B cell (primary cell): ENCODE measurements at regions not wholly inside any gene's neighbourhood (a gene's known extent, or its start where the extent isn't known, plus 50 kb on each side); places are given as distances from the start of the nearest gene placed in this dataset.

Experiments used
- ATAC-seq: fragments of 200-7000 bp; cut with Tn5 transposase; one replicate; pipeline ENCODE4 v1.10.0; 2021; ENCODE audit warnings: low read depth, mild to moderate bottlenecking, moderate number of reproducible peaks, moderate library complexity
- CTCF ChIA-PET: fragments of 350-600 bp; sonication (Branson Sonifier 250); formaldehyde crosslinking; loops from one replicate; lab custom pipeline; 2021; ENCODE audit warnings: antibody characterized with exemption, inconsistent platforms; lab: Charles Lee
- POLR2A ChIA-PET: fragments of 350-600 bp; sonication (Branson Sonifier 250); formaldehyde crosslinking; loops from one replicate; lab custom pipeline; 2021; ENCODE audit warnings: antibody characterized with exemption; lab: Charles Lee
- DNase-seq: peaks from one replicate; pipeline ENCODE4 v3.0.0; 2013
- H2AFZ ChIP-seq: 2 replicates; pipeline ENCODE4 v1.6.1; 2012; ENCODE audit warnings: mild to moderate bottlenecking, low read depth, low read length; ENCODE audit not compliant: insufficient read depth, poor library complexity, severe bottlenecking
- H3K27ac ChIP-seq, 2 donors: 1 replicate in 1 of 2; 2 replicates in 1 of 2; pipeline ENCODE4 v1.5.1; 2012 to 2013; ENCODE audit warnings: low read length in 2 of 2, mild to moderate bottlenecking in 2 of 2, moderate library complexity in 1 of 2
- H3K27me3 ChIP-seq, 4 experiments: fragments of 200-600 bp in 1 of 4; sonication (generic) in 1 of 4; replicated peaks in 1 of 4; 1 replicate in 2 of 4; 2 replicates in 2 of 4; pipeline versions ENCODE4 v1.6.1 to v1.7.0; 2013 to 2016; ENCODE audit warnings: low read length in 3 of 4, mild to moderate bottlenecking in 2 of 4, mixed read lengths in 1 of 4, moderate library complexity in 1 of 4; ENCODE audit not compliant: insufficient read depth in 4 of 4, control insufficient read depth in 3 of 4; ENCODE audit errors: control extremely low read depth in 1 of 4
- H3K36me3 ChIP-seq, 2 experiments: replicated peaks in 1 of 2; 1 replicate in 1 of 2; 2 replicates in 1 of 2; pipeline versions ENCODE4 v1.6.1 to v1.7.1; 2013; ENCODE audit warnings: low read length in 1 of 2; ENCODE audit not compliant: insufficient read depth in 2 of 2, control insufficient read depth in 1 of 2; ENCODE audit errors: control extremely low read depth in 1 of 2, extremely low read depth in 1 of 2
- H3K4me1 ChIP-seq, 2 donors: fragments of 200-600 bp in 1 of 2; sonication (generic) in 1 of 2; 1 replicate in 1 of 2; 2 replicates in 1 of 2; pipeline versions ENCODE4 v1.5.1 to v1.6.1; 2013 to 2017; ENCODE audit warnings: low read length in 2 of 2; ENCODE audit not compliant: control insufficient read depth in 2 of 2, insufficient read depth in 2 of 2
- H3K4me2 ChIP-seq: replicated peaks from 2 replicates; pipeline ENCODE3; 2012; ENCODE audit warnings: mild to moderate bottlenecking, low read depth, low read length; ENCODE audit not compliant: poor library complexity, severe bottlenecking
- H3K4me3 ChIP-seq, 5 experiments: fragments of 200-600 bp in 1 of 5; sonication (generic) in 1 of 5; 1 replicate in 3 of 5; 2 replicates in 2 of 5; pipeline versions ENCODE4 v1.5.1 to v1.7.0; 2011 to 2016; ENCODE audit warnings: low read length in 4 of 5, mild to moderate bottlenecking in 4 of 5, low read depth in 2 of 5, control low read depth in 1 of 5, moderate library complexity in 1 of 5; ENCODE audit not compliant: insufficient read depth in 1 of 5; ENCODE audit errors: control extremely low read depth in 1 of 5, extremely low read depth in 1 of 5
- H3K79me2 ChIP-seq: fragments of 200-600 bp; sonication (generic); one replicate; pipeline ENCODE4 v1.6.0; 2016; ENCODE audit warnings: low read length; ENCODE audit not compliant: control insufficient read depth, insufficient read depth
- H3K9ac ChIP-seq: fragments of 200-600 bp; sonication (generic); 2 replicates; pipeline ENCODE4 v1.6.1; 2017; ENCODE audit warnings: mild to moderate bottlenecking, low read length, moderate library complexity
- H3K9me3 ChIP-seq, 3 donors: one replicate each; pipeline versions ENCODE4 v1.6.1 to v1.7.1; 2013; ENCODE audit warnings: low read length in 2 of 3; ENCODE audit not compliant: control insufficient read depth in 2 of 3, insufficient read depth in 1 of 3; ENCODE audit errors: control extremely low read depth in 1 of 3
- H4K20me1 ChIP-seq: 2 replicates; pipeline ENCODE4 v1.6.0; 2012; ENCODE audit warnings: mild to moderate bottlenecking, low read length; ENCODE audit not compliant: insufficient read depth, control insufficient read depth, poor library complexity, severe bottlenecking
- H3K27ac Mint-ChIP-seq: one replicate; pipeline ENCODE4 v1.8.0; 2021; ENCODE audit warnings: mixed read lengths
- H3K27me3 Mint-ChIP-seq: one replicate; pipeline ENCODE4 v1.8.0; 2021; ENCODE audit warnings: mixed read lengths
- H3K4me1 Mint-ChIP-seq: one replicate; pipeline ENCODE4 v1.8.0; 2021; ENCODE audit warnings: mixed read lengths
- H3K4me3 Mint-ChIP-seq: one replicate; pipeline ENCODE4 v1.8.0; 2021; ENCODE audit warnings: mixed read lengths
- H3K9me3 Mint-ChIP-seq: one replicate; pipeline ENCODE4 v1.8.0; 2022; ENCODE audit warnings: mixed read lengths; ENCODE audit not compliant: insufficient read depth
- CTCF ChIP-seq: fragments of 200-600 bp; IDR thresholded peaks from one replicate; pipeline ENCODE4 v1.8.0; 2022; ENCODE audit warnings: antibody characterized with exemption, mild to moderate bottlenecking
- EZH2 ChIP-seq: IDR thresholded peaks from 2 replicates; pipeline ENCODE4 v1.6.1; 2012; ENCODE audit warnings: borderline replicate concordance, low read depth, mild to moderate bottlenecking, moderate library complexity, low read length; ENCODE audit not compliant: insufficient read depth, poor library complexity, severe bottlenecking
- WGBS: methylation state at CpG from one replicate; pipeline ENCODE4 v1.1.5; 2013; ENCODE audit warnings: missing lambda C conversion rate; ENCODE audit not compliant: insufficient coverage; 5-methylcytosine and 5-hydroxymethylcytosine counted together
- intact Hi-C: fragments of 100-400 bp; cut with micrococcal nuclease; formaldehyde crosslinking; loops from one replicate; pipeline ENCODE4 v1.10.0; 2022

GRCh38 chr2:104538077-104538476, 315.8 kb upstream of the POU3F3 start:
- DNase-seq (no peak), ATAC-seq (no peak)
- Mint-ChIP-seq H3K27ac (no peak overlapping the region), H3K4me3 (no peak overlapping the region), H3K4me1 (no peaks in the 10 kb centered on the region), H3K27me3 (no peaks in the 10 kb centered on the region), H3K9me3 (peaks cover 4% of the 10 kb centered on the region)
- H3K36me3 ChIP-seq: no peaks in the 10 kb centered on the region
- no peak overlapping the region for H3K4me2 ChIP-seq
- no peaks in the 10 kb centered on the region for H4K20me1 ChIP-seq
- H3K4me3 ChIP-seq: no peak overlapping the region
- ChIA-PET CTCF (no interaction called here), POLR2A (no interaction called here)
- H3K27ac ChIP-seq: no peak overlapping the region
- no peak overlapping the region for H3K9ac ChIP-seq
- intact Hi-C loops: no loop called here
- H3K9me3 ChIP-seq: peaks cover 0 to 3% (median 0%) of the 10 kb centered on the region in 3 donors
- no peak overlapping the region for H2AFZ ChIP-seq
- no peaks in the 10 kb centered on the region for H3K4me1 ChIP-seq
- TF ChIP-seq CTCF (no peak), EZH2 (no peak)
- 91% methylated on average over 4 of the region's 7 CpGs for WGBS
- H3K79me2 ChIP-seq: no peaks in the 10 kb centered on the region
- H3K27me3 ChIP-seq: no peaks in the 10 kb centered on the region

- ATAC-seq (no peak), DNase-seq (no peak)
- WGBS: no CpG with 5 or more reads among the region's 4 CpGs
- H3K79me2 ChIP-seq: no peaks in the 10 kb centered on the region
- H3K27ac Mint-ChIP-seq: no peak overlapping the region
- H4K20me1 ChIP-seq: no peaks in the 10 kb centered on the region
- intact Hi-C loops: no loop called here
- H3K9me3 ChIP-seq: peaks cover 0 to 3% (median 0%) of the 10 kb centered on the region in 3 donors
- H3K9ac ChIP-seq: no peak overlapping the region
- CTCF ChIA-PET: no interaction called here
- no peak for TF ChIP-seq CTCF
- no peak for TF ChIP-seq EZH2
- H3K4me1 Mint-ChIP-seq: no peaks in the 10 kb centered on the region
- H3K27me3 ChIP-seq: no peaks in the 10 kb centered on the region
- H3K4me3 Mint-ChIP-seq: no peak overlapping the region
- POLR2A ChIA-PET: no interaction called here
- peaks cover 3% of the 10 kb centered on the region for H3K27me3 Mint-ChIP-seq
- no peaks in the 10 kb centered on the region for H3K36me3 ChIP-seq
- no peak overlapping the region for H3K4me2 ChIP-seq
- no peak overlapping the region for H3K27ac ChIP-seq
- H3K4me3 ChIP-seq: no peak overlapping the region
- H3K9me3 Mint-ChIP-seq: peaks cover 4% of the 10 kb centered on the region
- no peak overlapping the region for H2AFZ ChIP-seq
- H3K4me1 ChIP-seq: no peaks in the 10 kb centered on the region
Measured at GRCh38 chr2:104539649-104540048, 314.3 kb upstream of the POU3F3 start.
